ENCODE measurements at regions not wholly inside any gene's neighbourhood (a gene's known extent, or its start where the extent isn't known, plus 50 kb on each side); places are given as distances from the start of the nearest gene placed in this dataset.
"Not testable (repeated sequence)": the region's sequence is repeated elsewhere in the genome, so short reads cannot be mapped to it uniquely, and the experiment has no call there.

DNA sequence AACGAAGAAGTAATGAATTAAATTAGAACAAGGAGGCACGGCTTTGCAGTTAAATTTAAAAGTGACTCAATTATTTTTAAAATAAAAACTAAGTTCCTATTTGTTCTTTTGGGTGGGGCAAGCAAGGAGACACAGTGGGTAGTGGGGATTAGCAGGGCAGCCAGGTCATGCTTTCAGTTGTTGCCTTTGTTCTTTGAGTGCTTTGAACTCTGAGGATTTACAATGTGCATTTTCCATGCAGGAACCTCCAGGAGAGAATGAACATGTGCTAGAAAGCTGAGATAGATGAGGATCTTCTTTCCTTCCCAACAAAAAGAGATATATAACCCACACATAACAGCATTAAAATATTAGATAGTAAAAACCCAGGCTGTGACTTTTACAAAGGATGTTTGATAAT, 420.4 kb upstream of the CTSO start:
- H3K27me3 Mint-ChIP-seq (ENCODE audit: low read depth) = no peaks in the 10 kb centered on the region
- peaks cover 21% of the 10 kb centered on the region for H3K4me1 Mint-ChIP-seq
- H3K27ac Mint-ChIP-seq = peak overlapping the region; percentile 78 to 85 (median 80)

GRCh38 chr4:156367502-156367901, 413.8 kb upstream of the CTSO start:
- H3K27ac Mint-ChIP-seq; H3K36me3 Mint-ChIP-seq (ENCODE audit: low read depth); H3K27me3 Mint-ChIP-seq (ENCODE audit: low read depth); H3K4me1 Mint-ChIP-seq; H3K9me3 Mint-ChIP-seq; H3K4me3 Mint-ChIP-seq: not testable (repeated sequence)

More for the DNA sequence above, 420.4 kb upstream of the CTSO start:
- Mint-ChIP-seq H3K9me3 (peaks cover 17% of the 10 kb centered on the region), H3K4me3 (peak overlapping the region in 1 of 3 experiments; percentile 44), H3K36me3 (ENCODE audit: low read depth) (no peaks in the 10 kb centered on the region)
- TF ChIP-seq, protein P1, sequence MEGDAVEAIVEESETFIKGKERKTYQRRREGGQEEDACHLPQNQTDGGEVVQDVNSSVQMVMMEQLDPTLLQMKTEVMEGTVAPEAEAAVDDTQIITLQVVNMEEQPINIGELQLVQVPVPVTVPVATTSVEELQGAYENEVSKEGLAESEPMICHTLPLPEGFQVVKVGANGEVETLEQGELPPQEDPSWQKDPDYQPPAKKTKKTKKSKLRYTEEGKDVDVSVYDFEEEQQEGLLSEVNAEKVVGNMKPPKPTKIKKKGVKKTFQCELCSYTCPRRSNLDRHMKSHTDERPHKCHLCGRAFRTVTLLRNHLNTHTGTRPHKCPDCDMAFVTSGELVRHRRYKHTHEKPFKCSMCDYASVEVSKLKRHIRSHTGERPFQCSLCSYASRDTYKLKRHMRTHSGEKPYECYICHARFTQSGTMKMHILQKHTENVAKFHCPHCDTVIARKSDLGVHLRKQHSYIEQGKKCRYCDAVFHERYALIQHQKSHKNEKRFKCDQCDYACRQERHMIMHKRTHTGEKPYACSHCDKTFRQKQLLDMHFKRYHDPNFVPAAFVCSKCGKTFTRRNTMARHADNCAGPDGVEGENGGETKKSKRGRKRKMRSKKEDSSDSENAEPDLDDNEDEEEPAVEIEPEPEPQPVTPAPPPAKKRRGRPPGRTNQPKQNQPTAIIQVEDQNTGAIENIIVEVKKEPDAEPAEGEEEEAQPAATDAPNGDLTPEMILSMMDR (IDR thresholded peaks at IDR 0.05; ENCODE audit: unreplicated experiment in 3 of 3) = no peak

DNA sequence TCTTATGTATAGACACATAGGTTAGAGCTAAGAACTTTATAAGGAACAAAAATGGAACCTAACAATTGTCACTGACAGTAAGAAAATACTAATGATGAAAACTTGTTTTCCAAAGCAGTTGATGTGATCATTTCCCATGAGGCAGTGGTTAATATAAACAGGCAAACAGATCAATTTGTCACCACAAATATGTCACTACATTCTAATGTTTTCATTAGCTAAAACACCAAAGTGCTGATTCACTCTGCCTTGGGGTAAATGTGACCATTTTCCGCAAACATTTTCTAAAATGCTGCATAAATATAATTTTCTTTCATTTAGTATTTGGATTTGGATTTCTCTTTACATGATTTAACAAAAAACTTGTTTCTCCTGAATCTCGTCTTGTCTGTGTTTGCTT, 408.9 kb upstream of the CTSO start:
- TF ChIP-seq, protein P1 (IDR thresholded peaks at IDR 0.05; ENCODE audit: unreplicated experiment in 3 of 3) = no peak
- H3K27ac Mint-ChIP-seq = no peak overlapping the region
- no peak overlapping the region for H3K4me3 Mint-ChIP-seq
- peaks cover 3% of the 10 kb centered on the region for H3K9me3 Mint-ChIP-seq
- H3K27me3 Mint-ChIP-seq (ENCODE audit: low read depth) = no peaks in the 10 kb centered on the region
- H3K4me1 Mint-ChIP-seq = no peaks in the 10 kb centered on the region
- H3K36me3 Mint-ChIP-seq (ENCODE audit: low read depth) = no peaks in the 10 kb centered on the region

DNA sequence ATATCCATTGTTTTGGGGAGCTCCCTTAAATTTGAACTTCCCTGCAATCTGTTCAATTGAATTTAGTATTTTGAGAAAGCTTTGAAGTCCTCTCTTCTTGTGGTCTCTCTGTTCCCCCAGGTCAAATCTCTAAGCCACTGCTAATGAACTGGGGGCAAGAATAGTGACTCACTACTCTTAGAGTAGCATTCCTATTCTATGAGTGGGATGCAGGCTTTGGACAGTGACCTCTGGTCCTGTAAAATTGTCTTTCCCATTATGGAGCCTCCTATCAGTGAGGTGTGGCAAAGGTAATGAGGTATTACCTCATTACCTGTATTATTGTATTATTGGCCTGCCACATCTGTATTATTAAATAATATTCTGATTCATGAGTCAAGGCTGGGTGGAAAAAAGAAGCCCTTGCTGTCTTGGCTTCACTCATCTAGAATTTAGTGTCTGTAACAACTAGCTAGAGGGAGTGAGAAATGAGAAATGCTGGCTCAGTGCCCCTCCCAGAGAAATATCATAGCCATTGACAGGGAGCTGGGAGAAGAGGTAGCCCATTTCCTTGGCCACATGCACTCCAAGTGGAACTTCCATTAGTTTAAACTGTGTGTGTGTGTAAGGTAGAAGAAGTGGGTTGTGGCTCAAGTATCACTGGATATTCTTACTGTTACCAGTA, 393.9 kb upstream of the CTSO start:
- no peaks in the 10 kb centered on the region for H3K36me3 Mint-ChIP-seq (ENCODE audit: low read depth)
- no peak overlapping the region for H3K4me3 Mint-ChIP-seq
- no peaks in the 10 kb centered on the region for H3K27me3 Mint-ChIP-seq (ENCODE audit: low read depth)
- H3K9me3 Mint-ChIP-seq = no peaks in the 10 kb centered on the region
- TF ChIP-seq, protein P1 (IDR thresholded peaks at IDR 0.05; ENCODE audit: unreplicated experiment in 3 of 3) = no peak
- no peaks in the 10 kb centered on the region for H3K4me1 Mint-ChIP-seq
- no peak overlapping the region for H3K27ac Mint-ChIP-seq

- TF ChIP-seq, protein P1 (IDR thresholded peaks at IDR 0.05; ENCODE audit: unreplicated experiment in 3 of 3) = no peak
- Mint-ChIP-seq H3K27me3 (ENCODE audit: low read depth) (no peaks in the 10 kb centered on the region), H3K4me3 (no peak overlapping the region), H3K4me1 (no peaks in the 10 kb centered on the region), H3K9me3 (no peaks in the 10 kb centered on the region), H3K27ac (no peak overlapping the region), H3K36me3 (ENCODE audit: low read depth) (no peaks in the 10 kb centered on the region)
Observed at GRCh38 chr4:156346959-156347385, 393.3 kb upstream of the CTSO start.

GRCh38 chr4:156344397-156344796, 390.7 kb upstream of the CTSO start:
- no peaks in the 10 kb centered on the region for H3K4me1 Mint-ChIP-seq
- no peaks in the 10 kb centered on the region for H3K9me3 Mint-ChIP-seq
- no peak overlapping the region for H3K4me3 Mint-ChIP-seq
- no peaks in the 10 kb centered on the region for H3K27me3 Mint-ChIP-seq (ENCODE audit: low read depth)
- TF ChIP-seq, protein P1 (IDR thresholded peaks at IDR 0.05; ENCODE audit: unreplicated experiment in 3 of 3) = no peak
- H3K36me3 Mint-ChIP-seq (ENCODE audit: low read depth) = no peaks in the 10 kb centered on the region
- peak overlapping the region in 1 of 3 experiments; percentile 13 for H3K27ac Mint-ChIP-seq

All from nephron (organoid).